Heart left ventricle (tissue), 13 donors: ENCODE measurements at regions not wholly inside any gene's neighbourhood (a gene's known extent, or its start where the extent isn't known, plus 50 kb on each side); places are given as distances from the start of the nearest gene placed in this dataset.

Source experiments
- CTCF ChIP-seq, 12 donors: fragments of 200-600 bp; sonication (generic) in 4 of 12; IDR thresholded peaks; one replicate each; pipeline versions ENCODE4 v1.5.0 to v1.8.0; 2018 to 2022; ENCODE audit warnings: antibody characterized with exemption in 12 of 12, mild to moderate bottlenecking in 5 of 12
- POLR2A ChIP-seq, 2 donors: fragments of 450-650 bp; IDR thresholded peaks; one replicate each; pipeline ENCODE4 v1.6.1; 2017; ENCODE audit warnings: antibody characterized with exemption in 2 of 2, mild to moderate bottlenecking in 2 of 2, moderate library complexity in 2 of 2
- donor health status: ischemic (EF 13 %, LVEDD 7.1; RV severe dilation, severe dysfunction).
- donor health status: DM: no; HTN: yes; CAD: no.
- donor health status: DM: no; HTN: no; CAD: no.
- donor health status: ischemic (EF 25% LVEDD 6.9; RV normal size, moderate dysfunction).
- donor health status: ischemic (EF 25% LVEDD 5.7; RV mildly dilated, moderate dysfunction).
- donor health status: ischemic (EF 35%, LVEDD 5.7; RV mildly dilated, moderate dysfunction).
- donor health status: nonischemic (EF 11% LVEDD 7.7; RV severe dilation, severe dysfunction).
- donor health status: DM: yes; HTN: yes; CAD: no.
- donor health status: PGD.
- donor health status: ischemic (EF 29% LVEDD 5.4; RV normal size, mild dysfunction).
- donor health status: nonischemic (EF 23%, LVEDD 6.1; RV moderate dilation, normal function).

GRCh38 chrX:734362-734761, 103.8 kb downstream of the SHOX start:
- TF ChIP-seq POLR2A (IDR thresholded peaks at IDR 0.05) (no peak), CTCF (IDR thresholded peaks at IDR 0.05) (no peak)
